ENCODE measurements at regions not wholly inside any gene's neighbourhood (a gene's known extent, or its start where the extent isn't known, plus 50 kb on each side); places are given as distances from the start of the nearest gene placed in this dataset.

DNA sequence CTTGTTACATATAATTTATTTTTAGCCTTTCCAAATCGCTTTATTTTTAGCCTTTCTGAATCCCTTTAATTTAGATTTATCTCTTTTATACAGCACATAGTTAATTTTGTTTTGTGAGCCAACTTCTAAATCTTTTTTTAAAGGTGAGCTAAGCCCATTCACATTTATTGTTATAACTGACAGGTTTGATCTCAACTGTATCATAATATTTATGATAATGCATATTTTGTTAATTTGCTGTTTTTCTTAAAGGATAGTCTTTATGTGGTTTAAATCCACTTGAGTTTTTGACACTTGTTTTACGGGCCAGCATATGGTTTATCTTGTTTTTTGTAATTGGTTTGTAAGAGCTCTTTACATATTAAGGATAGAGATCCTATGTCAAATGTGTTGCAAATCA, 177.8 kb upstream of the SMIM23 start:
- TF ChIP-seq, protein P1, sequence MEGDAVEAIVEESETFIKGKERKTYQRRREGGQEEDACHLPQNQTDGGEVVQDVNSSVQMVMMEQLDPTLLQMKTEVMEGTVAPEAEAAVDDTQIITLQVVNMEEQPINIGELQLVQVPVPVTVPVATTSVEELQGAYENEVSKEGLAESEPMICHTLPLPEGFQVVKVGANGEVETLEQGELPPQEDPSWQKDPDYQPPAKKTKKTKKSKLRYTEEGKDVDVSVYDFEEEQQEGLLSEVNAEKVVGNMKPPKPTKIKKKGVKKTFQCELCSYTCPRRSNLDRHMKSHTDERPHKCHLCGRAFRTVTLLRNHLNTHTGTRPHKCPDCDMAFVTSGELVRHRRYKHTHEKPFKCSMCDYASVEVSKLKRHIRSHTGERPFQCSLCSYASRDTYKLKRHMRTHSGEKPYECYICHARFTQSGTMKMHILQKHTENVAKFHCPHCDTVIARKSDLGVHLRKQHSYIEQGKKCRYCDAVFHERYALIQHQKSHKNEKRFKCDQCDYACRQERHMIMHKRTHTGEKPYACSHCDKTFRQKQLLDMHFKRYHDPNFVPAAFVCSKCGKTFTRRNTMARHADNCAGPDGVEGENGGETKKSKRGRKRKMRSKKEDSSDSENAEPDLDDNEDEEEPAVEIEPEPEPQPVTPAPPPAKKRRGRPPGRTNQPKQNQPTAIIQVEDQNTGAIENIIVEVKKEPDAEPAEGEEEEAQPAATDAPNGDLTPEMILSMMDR (IDR thresholded peaks at IDR 0.05; ENCODE audit: insufficient read depth, low read length, poor library complexity, severe bottlenecking): no peak
- no peak for TF ChIP-seq EZH2phosphoT487 (conservative IDR thresholded peaks at IDR 0.05; ENCODE audit: low read length)
- no peak overlapping the region for H2AFZ ChIP-seq (ENCODE audit: low read depth, low read length, severe bottlenecking)

DNA sequence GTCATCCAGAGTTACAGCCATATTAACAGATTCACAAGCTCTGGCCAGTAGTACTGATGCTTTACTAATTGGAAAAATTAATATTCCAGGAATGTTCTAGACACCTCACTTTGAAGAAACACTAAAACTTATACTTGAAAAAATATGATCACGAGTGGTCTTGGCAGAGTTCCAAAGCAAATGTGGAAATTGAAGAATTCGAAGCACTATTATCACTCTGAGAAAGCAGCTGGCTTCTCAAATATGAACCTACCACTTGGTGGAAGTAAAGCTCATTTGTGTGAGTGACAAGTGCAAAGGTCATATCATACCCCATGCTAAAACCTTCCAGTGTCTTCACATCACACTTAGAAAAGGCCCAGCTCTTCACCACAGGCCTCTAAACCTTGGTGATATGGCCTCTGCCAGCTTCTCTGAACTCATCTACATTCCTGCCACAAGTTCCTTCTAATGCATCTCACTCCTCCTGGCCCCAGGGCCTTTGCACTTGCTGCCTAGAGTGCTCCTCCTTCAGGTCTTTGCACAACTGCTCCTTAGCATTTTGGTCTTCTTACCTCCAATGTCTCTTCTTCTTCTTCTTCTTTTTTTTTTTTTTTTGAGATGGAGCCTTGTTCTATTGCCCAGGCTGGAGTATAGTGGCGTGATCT, 175.7 kb upstream of the SMIM23 start:
- H3K9ac ChIP-seq (ENCODE audit: low read length): no peak overlapping the region
- no peaks in the 10 kb centered on the region for H3K27me3 ChIP-seq (ENCODE audit: low read length)
- H3K4me2 ChIP-seq (ENCODE audit: low read depth, low read length, poor library complexity, severe bottlenecking): no peak overlapping the region
- no peak overlapping the region for H3K4me3 ChIP-seq (ENCODE audit: insufficient read depth, low read length, poor library complexity, severe bottlenecking)
- TF ChIP-seq, protein P1 (IDR thresholded peaks at IDR 0.05; ENCODE audit: insufficient read depth, low read length, poor library complexity, severe bottlenecking): no peak
- no peak for TF ChIP-seq EZH2phosphoT487 (conservative IDR thresholded peaks at IDR 0.05; ENCODE audit: low read length)
- H2AFZ ChIP-seq (ENCODE audit: low read depth, low read length, severe bottlenecking): no peak overlapping the region
- H3K36me3 ChIP-seq (ENCODE audit: low read length): no peaks in the 10 kb centered on the region
- no peaks in the 10 kb centered on the region; the same call in 1 of the 2 replicates for H3K9me3 ChIP-seq (ENCODE audit: insufficient read depth, low read length)
- H3F3A ChIP-seq (ENCODE audit: insufficient read depth): no peaks in the 10 kb centered on the region
- no peaks in the 10 kb centered on the region for H3K9me2 ChIP-seq (replicated peaks; ENCODE audit: insufficient read depth, low read length)
- H3K27ac ChIP-seq (ENCODE audit: low read depth, low read length): no peak overlapping the region
- no peaks in the 10 kb centered on the region for H3K79me2 ChIP-seq (ENCODE audit: insufficient read depth, low read length)
- H4K20me1 ChIP-seq (ENCODE audit: low read depth, low read length): no peaks in the 10 kb centered on the region; the same call in 1 of the 2 replicates

More for the DNA sequence above, 177.8 kb upstream of the SMIM23 start:
- Histone ChIP-seq H3F3A (ENCODE audit: insufficient read depth) (no peaks in the 10 kb centered on the region), H3K79me2 (ENCODE audit: insufficient read depth, low read length) (no peaks in the 10 kb centered on the region), H3K9me2 (replicated peaks; ENCODE audit: insufficient read depth, low read length) (no peaks in the 10 kb centered on the region), H3K36me3 (ENCODE audit: low read length) (no peaks in the 10 kb centered on the region), H3K27me3 (ENCODE audit: low read length) (no peaks in the 10 kb centered on the region), H3K9me3 (ENCODE audit: insufficient read depth, low read length) (no peaks in the 10 kb centered on the region; the same call in 1 of the 2 replicates), H3K9ac (ENCODE audit: low read length) (no peak overlapping the region), H3K4me2 (ENCODE audit: low read depth, low read length, poor library complexity, severe bottlenecking) (no peak overlapping the region), H3K4me3 (ENCODE audit: insufficient read depth, low read length, poor library complexity, severe bottlenecking) (no peak overlapping the region), H4K20me1 (ENCODE audit: low read depth, low read length) (no peaks in the 10 kb centered on the region; the same call in 1 of the 2 replicates), H3K27ac (ENCODE audit: low read depth, low read length) (no peak overlapping the region)

DNA sequence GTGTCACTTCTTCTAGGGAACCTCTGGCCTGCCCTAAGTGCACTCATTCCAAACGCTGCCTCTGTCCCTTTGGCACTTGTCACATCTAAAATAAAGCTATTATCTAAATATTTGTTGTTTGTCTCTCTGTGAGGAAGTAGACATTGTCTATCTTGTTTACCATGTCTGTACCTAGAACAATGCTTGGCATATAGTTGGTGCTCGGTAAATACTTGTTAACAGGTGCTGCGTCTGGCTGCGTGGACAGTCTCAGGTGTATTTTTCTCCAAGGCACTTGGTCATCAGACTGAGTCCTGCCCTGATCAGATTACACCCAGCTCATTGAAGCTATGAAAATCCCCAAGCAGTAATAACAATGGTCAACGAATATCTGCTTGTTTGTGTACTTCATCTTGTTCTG, 174.9 kb upstream of the SMIM23 start:
- Histone ChIP-seq H3K9me3 (ENCODE audit: insufficient read depth, low read length) (no peaks in the 10 kb centered on the region; the same call in 1 of the 2 replicates), H3K27ac (ENCODE audit: low read depth, low read length) (no peak overlapping the region), H3F3A (ENCODE audit: insufficient read depth) (no peaks in the 10 kb centered on the region), H3K9me2 (replicated peaks; ENCODE audit: insufficient read depth, low read length) (no peaks in the 10 kb centered on the region), H3K79me2 (ENCODE audit: insufficient read depth, low read length) (no peaks in the 10 kb centered on the region), H3K9ac (ENCODE audit: low read length) (no peak overlapping the region), H3K27me3 (ENCODE audit: low read length) (no peaks in the 10 kb centered on the region), H3K4me2 (ENCODE audit: low read depth, low read length, poor library complexity, severe bottlenecking) (no peak overlapping the region), H3K36me3 (ENCODE audit: low read length) (no peaks in the 10 kb centered on the region), H2AFZ (ENCODE audit: low read depth, low read length, severe bottlenecking) (no peak overlapping the region), H3K4me3 (ENCODE audit: insufficient read depth, low read length, poor library complexity, severe bottlenecking) (no peak overlapping the region), H4K20me1 (ENCODE audit: low read depth, low read length) (no peaks in the 10 kb centered on the region; the same call in 1 of the 2 replicates)
- TF ChIP-seq, protein P1 (IDR thresholded peaks at IDR 0.05; ENCODE audit: insufficient read depth, low read length, poor library complexity, severe bottlenecking): no peak
- TF ChIP-seq EZH2phosphoT487 (conservative IDR thresholded peaks at IDR 0.05; ENCODE audit: low read length): no peak
